ENCODE measurements at regions not wholly inside any gene's neighbourhood (a gene's known extent, or its start where the extent isn't known, plus 50 kb on each side); places are given as distances from the start of the nearest gene placed in this dataset.

DNA sequence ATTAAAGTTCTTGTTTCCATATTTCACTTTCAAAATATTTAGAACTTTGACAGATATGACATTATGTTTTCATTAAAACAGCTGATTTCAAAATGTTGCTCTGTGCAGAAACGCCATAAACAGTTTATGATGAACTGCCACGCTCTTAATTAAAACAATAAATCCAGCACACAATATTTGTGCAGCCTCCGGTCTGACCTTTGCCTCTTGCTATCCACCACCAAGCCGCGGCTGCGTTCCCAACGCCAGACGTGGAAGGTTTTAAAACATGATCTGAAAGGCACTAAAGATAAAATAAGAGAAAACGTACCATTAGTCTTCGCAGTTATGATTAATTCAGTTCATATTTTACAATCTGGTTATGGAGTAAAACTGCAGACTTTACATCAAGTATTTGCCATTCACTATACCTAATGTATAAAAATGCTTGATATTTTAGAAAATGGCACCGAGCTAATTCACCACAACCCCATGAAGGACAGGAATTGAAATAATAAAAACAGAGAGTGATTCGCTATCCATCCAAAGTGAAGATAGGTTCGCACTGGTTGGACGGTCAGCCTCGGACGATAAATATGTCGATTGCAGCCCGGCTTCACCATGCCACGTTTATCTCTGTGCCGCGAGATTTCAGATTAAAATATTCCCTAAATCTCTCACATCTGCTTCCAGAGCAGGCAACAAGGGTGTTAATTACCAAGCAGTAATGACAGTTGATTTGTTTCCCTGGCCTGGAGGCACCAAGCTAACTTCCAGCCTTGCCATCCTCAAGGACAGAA lies 103.3 kb upstream of the ZNF507 start:
- DNase-seq, result no peak
- no peaks in the 10 kb centered on the region for H3K27me3 ChIP-seq (ENCODE audit: control insufficient read depth, insufficient read depth, low read length)

DNA sequence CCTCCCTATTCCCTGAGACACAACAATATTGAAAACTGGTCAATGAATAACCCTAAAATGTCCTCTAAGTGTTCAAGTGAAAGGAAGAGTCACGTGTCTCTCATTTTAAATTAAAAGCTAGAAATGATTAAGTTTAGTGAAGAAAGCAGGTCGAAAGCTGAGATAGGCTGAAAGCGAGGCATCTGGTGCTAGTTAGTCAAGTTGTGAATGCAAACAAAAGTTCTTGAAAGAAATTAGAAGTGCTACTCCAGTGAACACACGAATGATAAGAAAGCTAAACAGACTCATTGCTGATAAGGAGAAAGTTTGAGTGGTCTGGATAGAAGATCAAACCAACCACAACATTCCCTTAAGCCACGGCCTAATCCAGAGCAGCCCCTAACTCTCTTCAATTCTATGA lies 99.4 kb upstream of the ZNF507 start:
- Histone ChIP-seq H3K9me3 (ENCODE audit: control insufficient read depth, low read depth, low read length) (no peaks in the 10 kb centered on the region), H3K27me3 (ENCODE audit: control insufficient read depth, insufficient read depth, low read length) (no peaks in the 10 kb centered on the region), H3K4me1 (ENCODE audit: control insufficient read depth, insufficient read depth, low read length) (no peaks in the 10 kb centered on the region), H3K4me3 (ENCODE audit: low read length) (no peak overlapping the region), H3K36me3 (ENCODE audit: control insufficient read depth, insufficient read depth, low read length) (no peaks in the 10 kb centered on the region), H3K27ac (ENCODE audit: low read length) (no peak overlapping the region)
- 15% methylated on average over 3 of the region's 5 CpGs for WGBS (ENCODE audit: insufficient coverage, low lambda C conversion rate)
- DNase-seq, result no peak

More for the DNA sequence above, 103.3 kb upstream of the ZNF507 start:
- H3K27ac ChIP-seq (ENCODE audit: low read length), result no peak overlapping the region
- H3K4me3 ChIP-seq (ENCODE audit: low read length), result no peak overlapping the region
- no peaks in the 10 kb centered on the region for H3K9me3 ChIP-seq (ENCODE audit: control insufficient read depth, low read depth, low read length)
- H3K36me3 ChIP-seq (ENCODE audit: control insufficient read depth, insufficient read depth, low read length), result no peaks in the 10 kb centered on the region
- 76% methylated on average over 5 of the region's 21 CpGs for WGBS (ENCODE audit: insufficient coverage, low lambda C conversion rate)
- no peaks in the 10 kb centered on the region for H3K4me1 ChIP-seq (ENCODE audit: control insufficient read depth, insufficient read depth, low read length)

DNA sequence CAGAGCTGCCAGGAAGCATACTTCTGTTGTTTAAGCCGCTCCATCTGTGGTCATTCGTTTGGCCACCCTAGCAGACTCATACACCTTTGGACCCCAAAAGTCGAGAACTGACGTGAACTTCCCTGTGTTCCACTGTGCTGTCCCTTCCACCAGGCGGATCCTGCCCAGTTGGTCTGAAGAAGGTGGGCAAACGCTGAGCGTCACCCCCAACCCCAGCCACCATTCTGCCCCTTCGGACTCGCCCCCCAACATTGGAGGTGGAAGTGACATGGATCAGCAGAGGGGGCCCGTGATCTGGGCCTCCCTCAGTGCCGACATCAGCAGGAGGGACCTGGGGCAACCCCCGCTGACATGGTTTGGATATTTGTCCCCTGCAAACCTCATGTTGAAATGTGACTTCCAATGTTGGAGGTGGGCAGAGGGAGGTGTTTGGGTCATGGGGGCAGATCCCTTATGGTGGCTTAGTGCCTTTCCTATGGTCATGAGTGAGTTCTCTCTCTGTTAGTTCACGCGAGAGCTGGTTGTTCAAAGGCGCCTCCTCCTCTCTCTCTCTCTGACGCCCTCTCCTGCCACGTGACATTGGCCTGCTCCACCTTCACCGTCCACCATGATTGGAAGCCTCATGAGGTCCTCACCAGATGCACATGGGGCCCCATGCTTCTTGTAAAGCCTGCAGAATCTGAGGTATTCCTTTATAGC lies 93.6 kb upstream of the ZNF507 start:
- no peak overlapping the region for H3K27ac ChIP-seq (ENCODE audit: low read length)
- 90% methylated on average over 3 of the region's 18 CpGs for WGBS (ENCODE audit: insufficient coverage, low lambda C conversion rate)

DNA sequence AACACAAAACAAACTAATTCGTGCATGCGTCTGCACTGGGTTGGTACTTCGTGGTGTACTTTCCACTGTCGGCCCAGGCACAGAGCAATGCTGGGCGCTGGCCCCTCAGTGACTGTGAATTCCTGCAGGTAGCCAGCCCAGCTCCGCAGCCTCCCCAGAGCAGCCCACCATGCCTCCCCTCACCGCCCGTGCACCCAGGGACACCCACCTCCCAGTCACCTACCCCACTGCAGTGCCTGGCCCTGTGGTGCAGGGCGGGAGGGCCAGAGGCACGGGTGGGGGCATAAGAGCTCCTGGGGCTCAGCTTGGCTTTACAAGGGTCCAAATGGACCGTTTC lies 93.1 kb upstream of the ZNF507 start:
- H3K36me3 ChIP-seq (ENCODE audit: control insufficient read depth, insufficient read depth, low read length), result no peaks in the 10 kb centered on the region
- no peak overlapping the region for H3K27ac ChIP-seq (ENCODE audit: low read length)
- WGBS (ENCODE audit: insufficient coverage, low lambda C conversion rate), result no CpG with 5 or more reads among the region's 11 CpGs

More for the DNA sequence above, 93.6 kb upstream of the ZNF507 start:
- DNase-seq, result no peak
- Histone ChIP-seq H3K27me3 (ENCODE audit: control insufficient read depth, insufficient read depth, low read length) (peaks cover 3% of the 10 kb centered on the region), H3K9me3 (ENCODE audit: control insufficient read depth, low read depth, low read length) (no peaks in the 10 kb centered on the region), H3K4me3 (ENCODE audit: low read length) (no peak overlapping the region), H3K36me3 (ENCODE audit: control insufficient read depth, insufficient read depth, low read length) (no peaks in the 10 kb centered on the region), H3K4me1 (ENCODE audit: control insufficient read depth, insufficient read depth, low read length) (no peaks in the 10 kb centered on the region)

DNA sequence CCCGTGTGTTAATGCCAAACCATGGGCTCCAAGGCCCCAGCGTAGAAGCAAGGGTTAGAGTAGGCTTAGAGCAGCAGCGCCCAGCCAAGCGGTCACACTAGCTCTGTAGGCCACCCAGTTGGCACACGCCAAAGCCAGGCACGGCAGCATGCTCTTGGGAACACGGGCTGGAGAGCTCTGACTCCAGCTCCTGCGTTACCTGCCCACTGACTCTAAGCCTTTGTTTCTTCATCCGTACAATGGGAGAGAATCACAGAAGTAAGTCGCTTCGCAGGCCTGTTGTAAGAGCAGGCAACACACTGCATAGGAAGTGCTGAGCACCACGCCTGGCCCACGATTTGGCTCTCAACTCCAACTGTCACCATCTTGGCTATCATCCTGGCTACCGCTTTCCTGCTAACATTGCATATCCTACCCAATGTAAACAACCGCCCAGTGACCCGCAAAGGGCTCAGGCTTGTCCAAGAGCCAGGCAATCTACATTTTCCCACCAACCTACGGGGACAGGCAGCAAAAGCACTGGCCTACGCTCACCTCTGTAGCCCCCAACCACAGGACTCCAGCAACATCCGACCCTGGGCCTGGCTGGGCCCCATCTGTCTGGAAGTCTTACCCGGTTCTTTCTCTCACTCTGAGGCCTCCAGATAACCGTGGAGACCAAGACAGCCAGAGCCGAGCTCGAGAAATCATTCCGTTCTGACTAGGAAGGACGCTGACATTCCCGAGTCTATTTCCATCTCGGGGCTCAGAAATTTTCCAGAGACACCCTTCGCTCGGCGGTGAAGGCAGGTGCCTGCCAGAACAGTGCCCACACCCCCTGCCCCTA lies 91.5 kb upstream of the ZNF507 start:
- Histone ChIP-seq H3K27ac (ENCODE audit: low read length) (no peak overlapping the region), H3K27me3 (ENCODE audit: control insufficient read depth, insufficient read depth, low read length) (peaks cover 3% of the 10 kb centered on the region), H3K36me3 (ENCODE audit: control insufficient read depth, insufficient read depth, low read length) (no peaks in the 10 kb centered on the region), H3K9me3 (ENCODE audit: control insufficient read depth, low read depth, low read length) (no peaks in the 10 kb centered on the region), H3K4me3 (ENCODE audit: low read length) (no peak overlapping the region), H3K4me1 (ENCODE audit: control insufficient read depth, insufficient read depth, low read length) (no peaks in the 10 kb centered on the region)
- no CpG with 5 or more reads among the region's 30 CpGs for WGBS (ENCODE audit: insufficient coverage, low lambda C conversion rate)
- DNase-seq, result no peak

More for the DNA sequence above, 93.1 kb upstream of the ZNF507 start:
- no peak for DNase-seq
- no peak overlapping the region for H3K4me3 ChIP-seq (ENCODE audit: low read length)
- peaks cover 3% of the 10 kb centered on the region for H3K27me3 ChIP-seq (ENCODE audit: control insufficient read depth, insufficient read depth, low read length)
- H3K9me3 ChIP-seq (ENCODE audit: control insufficient read depth, low read depth, low read length), result no peaks in the 10 kb centered on the region
- H3K4me1 ChIP-seq (ENCODE audit: control insufficient read depth, insufficient read depth, low read length), result no peaks in the 10 kb centered on the region

DNA sequence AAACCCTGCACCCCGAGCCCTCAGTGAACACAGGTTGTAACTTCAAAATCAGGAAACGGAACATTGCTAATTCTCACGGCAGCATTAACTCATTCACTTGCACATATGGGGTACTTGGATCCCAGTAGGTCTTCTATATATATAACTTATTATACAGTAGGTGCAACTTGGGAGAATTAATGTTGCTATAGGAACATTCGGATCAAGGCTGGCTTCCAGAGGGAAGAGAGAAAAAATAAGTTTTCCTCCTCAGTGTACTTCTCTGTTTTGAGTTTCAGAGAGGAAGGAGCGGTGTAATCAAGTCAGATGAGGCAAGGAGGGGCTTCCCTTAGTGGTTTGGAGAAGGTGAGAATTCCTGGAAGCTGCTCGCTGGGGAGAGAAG lies 90.9 kb upstream of the ZNF507 start:
- DNase-seq, result no peak
- Histone ChIP-seq H3K4me3 (ENCODE audit: low read length) (no peak overlapping the region), H3K36me3 (ENCODE audit: control insufficient read depth, insufficient read depth, low read length) (no peaks in the 10 kb centered on the region), H3K4me1 (ENCODE audit: control insufficient read depth, insufficient read depth, low read length) (no peaks in the 10 kb centered on the region), H3K9me3 (ENCODE audit: control insufficient read depth, low read depth, low read length) (no peaks in the 10 kb centered on the region), H3K27ac (ENCODE audit: low read length) (no peak overlapping the region), H3K27me3 (ENCODE audit: control insufficient read depth, insufficient read depth, low read length) (peaks cover 3% of the 10 kb centered on the region)
- WGBS (ENCODE audit: insufficient coverage, low lambda C conversion rate), result 83% methylated on average over 1 of the region's 6 CpGs

DNA sequence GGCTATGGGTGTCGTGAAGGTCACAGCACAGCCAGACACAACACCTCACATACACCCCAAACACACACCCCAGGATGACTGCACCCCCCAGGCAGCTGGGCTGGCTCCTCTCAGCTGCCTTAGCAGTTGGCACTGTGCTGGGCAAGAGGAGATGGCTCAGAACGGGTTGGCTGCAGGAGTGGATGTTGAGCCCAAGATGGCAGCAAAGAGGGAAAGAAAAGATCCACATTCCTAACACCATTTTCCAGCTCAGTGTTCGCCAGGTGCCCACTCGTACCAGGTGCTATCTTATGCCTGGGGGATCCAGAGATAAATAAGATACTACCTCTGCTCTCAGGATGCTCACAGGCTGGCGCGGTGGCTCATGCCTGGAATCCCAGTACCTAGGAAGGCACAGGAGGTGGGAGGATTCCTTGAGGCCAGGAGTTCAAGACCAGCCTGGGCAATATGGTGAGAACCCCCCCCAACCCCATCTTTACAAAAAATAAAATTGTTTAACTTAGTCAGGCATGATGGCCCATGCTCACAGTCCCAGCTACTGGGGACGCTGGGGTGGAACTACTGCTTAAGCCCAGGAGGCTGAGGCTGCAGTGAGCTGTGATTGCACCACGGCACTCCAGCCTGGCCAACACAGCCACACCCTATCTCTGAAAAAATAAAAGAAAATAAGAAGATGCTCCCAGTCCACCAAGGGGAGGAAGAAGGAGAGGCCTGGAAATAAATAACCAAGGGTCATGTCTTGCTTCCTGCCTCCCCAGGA lies 89.7 kb upstream of the ZNF507 start:
- H3K27ac ChIP-seq (ENCODE audit: low read length), result no peak overlapping the region
- no peak for DNase-seq
- no peaks in the 10 kb centered on the region for H3K36me3 ChIP-seq (ENCODE audit: control insufficient read depth, insufficient read depth, low read length)
- peaks cover 3% of the 10 kb centered on the region for H3K27me3 ChIP-seq (ENCODE audit: control insufficient read depth, insufficient read depth, low read length)
- no peaks in the 10 kb centered on the region for H3K9me3 ChIP-seq (ENCODE audit: control insufficient read depth, low read depth, low read length)
- no peaks in the 10 kb centered on the region for H3K4me1 ChIP-seq (ENCODE audit: control insufficient read depth, insufficient read depth, low read length)
- no peak overlapping the region for H3K4me3 ChIP-seq (ENCODE audit: low read length)
- WGBS (ENCODE audit: insufficient coverage, low lambda C conversion rate), result no CpG with 5 or more reads among the region's 8 CpGs

DNA sequence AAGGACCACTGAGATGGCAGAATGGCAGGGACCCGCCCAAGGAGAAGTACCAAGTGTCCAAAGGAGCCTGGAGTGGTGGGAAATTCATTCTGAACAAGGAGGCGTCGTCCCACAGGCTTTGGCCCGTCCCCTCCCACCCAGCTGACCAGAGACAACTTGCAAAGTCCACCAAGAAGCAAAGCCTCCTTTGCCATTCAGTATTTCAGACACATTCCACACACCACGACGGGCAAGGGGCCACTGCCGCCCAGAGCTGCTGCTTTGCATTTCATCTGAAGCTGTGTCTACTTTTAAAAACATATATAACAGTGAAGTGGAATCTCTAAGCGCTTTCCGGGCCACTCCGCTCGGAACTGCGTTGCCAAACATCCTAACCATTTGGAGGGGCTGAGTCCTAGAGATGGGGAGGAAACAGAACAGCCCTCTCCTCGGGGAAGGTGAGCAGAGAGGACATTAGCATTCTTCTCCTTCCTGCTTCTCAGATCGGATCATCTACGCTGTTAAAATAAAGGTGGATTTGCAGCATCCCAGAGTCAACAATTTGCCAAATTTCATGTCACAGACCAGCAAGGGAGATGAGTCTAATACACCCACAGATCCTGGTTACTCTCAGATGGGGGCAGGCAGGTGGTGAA lies 89.0 kb upstream of the ZNF507 start:
- no peaks in the 10 kb centered on the region for H3K4me1 ChIP-seq (ENCODE audit: control insufficient read depth, insufficient read depth, low read length)
- H3K27ac ChIP-seq (ENCODE audit: low read length), result no peak overlapping the region
- no peak for DNase-seq
- no peaks in the 10 kb centered on the region for H3K9me3 ChIP-seq (ENCODE audit: control insufficient read depth, low read depth, low read length)
- no peaks in the 10 kb centered on the region for H3K36me3 ChIP-seq (ENCODE audit: control insufficient read depth, insufficient read depth, low read length)
- H3K27me3 ChIP-seq (ENCODE audit: control insufficient read depth, insufficient read depth, low read length), result peaks cover 3% of the 10 kb centered on the region
- H3K4me3 ChIP-seq (ENCODE audit: low read length), result no peak overlapping the region
- no CpG with 5 or more reads among the region's 15 CpGs for WGBS (ENCODE audit: insufficient coverage, low lambda C conversion rate)

DNA sequence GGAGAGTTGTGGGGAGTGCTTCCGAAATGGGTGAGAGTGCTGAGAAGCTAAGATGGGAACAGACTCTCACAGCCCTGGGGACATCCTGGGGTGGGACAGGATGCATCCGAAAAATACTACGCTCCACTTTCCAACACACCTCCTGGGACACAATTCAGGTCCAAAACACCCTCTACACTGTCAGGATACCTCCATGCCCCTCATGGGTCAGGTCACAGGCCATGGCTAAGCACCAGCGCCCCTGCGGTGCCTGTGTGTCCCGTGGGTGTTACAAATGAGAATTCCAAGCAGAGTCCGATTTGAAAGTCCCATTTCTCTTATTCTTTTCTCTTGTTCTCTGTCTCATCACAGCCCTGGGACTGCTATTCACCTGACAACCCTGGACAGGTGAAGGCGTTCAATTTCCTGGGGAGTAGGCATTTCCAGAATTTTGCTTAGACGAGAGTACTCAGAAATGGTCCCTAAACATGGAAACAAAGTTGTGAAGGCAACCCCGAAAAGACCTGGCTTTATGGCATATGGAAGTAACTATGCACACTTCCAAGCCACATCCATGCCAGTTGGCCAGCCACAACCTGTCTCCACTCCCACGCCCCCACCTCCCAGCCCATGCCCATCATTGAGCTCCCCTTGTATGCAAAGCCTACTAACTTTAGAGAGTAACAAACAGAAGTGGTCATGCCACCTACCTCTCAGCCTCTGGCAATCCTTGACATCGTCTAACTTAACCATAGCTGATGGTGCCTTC lies 87.9 kb upstream of the ZNF507 start:
- Histone ChIP-seq H3K27me3 (ENCODE audit: control insufficient read depth, insufficient read depth, low read length) (peaks cover 3% of the 10 kb centered on the region), H3K4me1 (ENCODE audit: control insufficient read depth, insufficient read depth, low read length) (no peaks in the 10 kb centered on the region), H3K9me3 (ENCODE audit: control insufficient read depth, low read depth, low read length) (no peaks in the 10 kb centered on the region), H3K27ac (ENCODE audit: low read length) (no peak overlapping the region), H3K4me3 (ENCODE audit: low read length) (no peak overlapping the region), H3K36me3 (ENCODE audit: control insufficient read depth, insufficient read depth, low read length) (no peaks in the 10 kb centered on the region)
- WGBS (ENCODE audit: insufficient coverage, low lambda C conversion rate), result 100% methylated on average over 1 of the region's 12 CpGs
- DNase-seq, result peak in 1 of 2 donors; percentile 8

All from large intestine (tissue), 3 donors.